Progenitor cell of endocrine pancreas (in vitro differentiated cells): ENCODE measurements at regions not wholly inside any gene's neighbourhood (a gene's known extent, or its start where the extent isn't known, plus 50 kb on each side); places are given as distances from the start of the nearest gene placed in this dataset.

Source experiments
- DNase-seq: peaks from one replicate; pipeline ENCODE4 v3.0.0; 2021; ENCODE audit warnings: low spot score; ENCODE audit not compliant: unreplicated experiment
- H3K27ac Mint-ChIP-seq: 2 replicates; pipeline ENCODE4 v1.8.0; 2021; ENCODE audit warnings: mild to moderate bottlenecking, moderate library complexity, mixed read lengths
- H3K27me3 Mint-ChIP-seq: 2 replicates; pipeline ENCODE4 v1.8.0; 2021; ENCODE audit warnings: mixed read lengths
- H3K36me3 Mint-ChIP-seq: 2 replicates; pipeline ENCODE4 v1.8.0; 2022; ENCODE audit warnings: mixed read lengths; ENCODE audit not compliant: insufficient read depth
- H3K4me1 Mint-ChIP-seq: 2 replicates; pipeline ENCODE4 v1.8.0; 2021; ENCODE audit warnings: low read depth, mixed read lengths
- H3K4me3 Mint-ChIP-seq: 2 replicates; pipeline ENCODE4 v1.8.0; 2021; ENCODE audit warnings: low read depth, mild to moderate bottlenecking, moderate library complexity, mixed read lengths
- H3K9me3 Mint-ChIP-seq: 2 replicates; pipeline ENCODE4 v1.8.0; 2021; ENCODE audit warnings: low read depth, mixed read lengths
- TF ChIP-seq, protein P1 (sequence below): fragments of 200-600 bp; sonication (generic); IDR thresholded peaks from one replicate; pipeline ENCODE4 v1.5.0; 2021; ENCODE audit warnings: antibody characterized with exemption, mild to moderate bottlenecking; ENCODE audit not compliant: unreplicated experiment

DNA sequence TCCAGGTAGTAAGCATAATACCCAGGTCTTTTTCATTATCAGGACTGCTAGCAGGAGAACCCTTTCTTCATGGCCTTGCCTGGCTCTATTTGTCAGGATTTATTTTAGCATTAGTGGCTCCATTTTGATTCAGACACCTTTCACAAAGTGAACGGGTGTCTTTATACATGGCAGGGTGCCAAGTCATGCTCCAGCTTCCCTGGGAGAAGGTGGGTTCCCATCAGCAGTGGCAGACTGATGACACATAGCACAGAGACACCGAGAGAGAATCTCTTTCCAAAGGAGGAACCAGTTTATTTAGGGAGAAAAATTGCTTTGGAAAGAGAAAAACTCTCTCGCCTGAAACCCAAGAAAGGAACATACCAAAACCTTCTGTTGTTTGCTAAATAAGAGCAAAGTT, 135.3 kb upstream of the TMTC4 start:
- no peaks in the 10 kb centered on the region for H3K36me3 Mint-ChIP-seq
- H3K27me3 Mint-ChIP-seq: no peaks in the 10 kb centered on the region
- no peak overlapping the region for H3K27ac Mint-ChIP-seq
- TF ChIP-seq, protein P1, sequence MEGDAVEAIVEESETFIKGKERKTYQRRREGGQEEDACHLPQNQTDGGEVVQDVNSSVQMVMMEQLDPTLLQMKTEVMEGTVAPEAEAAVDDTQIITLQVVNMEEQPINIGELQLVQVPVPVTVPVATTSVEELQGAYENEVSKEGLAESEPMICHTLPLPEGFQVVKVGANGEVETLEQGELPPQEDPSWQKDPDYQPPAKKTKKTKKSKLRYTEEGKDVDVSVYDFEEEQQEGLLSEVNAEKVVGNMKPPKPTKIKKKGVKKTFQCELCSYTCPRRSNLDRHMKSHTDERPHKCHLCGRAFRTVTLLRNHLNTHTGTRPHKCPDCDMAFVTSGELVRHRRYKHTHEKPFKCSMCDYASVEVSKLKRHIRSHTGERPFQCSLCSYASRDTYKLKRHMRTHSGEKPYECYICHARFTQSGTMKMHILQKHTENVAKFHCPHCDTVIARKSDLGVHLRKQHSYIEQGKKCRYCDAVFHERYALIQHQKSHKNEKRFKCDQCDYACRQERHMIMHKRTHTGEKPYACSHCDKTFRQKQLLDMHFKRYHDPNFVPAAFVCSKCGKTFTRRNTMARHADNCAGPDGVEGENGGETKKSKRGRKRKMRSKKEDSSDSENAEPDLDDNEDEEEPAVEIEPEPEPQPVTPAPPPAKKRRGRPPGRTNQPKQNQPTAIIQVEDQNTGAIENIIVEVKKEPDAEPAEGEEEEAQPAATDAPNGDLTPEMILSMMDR: no peak
- no peak overlapping the region for H3K4me3 Mint-ChIP-seq
- DNase-seq: no peak
- H3K9me3 Mint-ChIP-seq: no peaks in the 10 kb centered on the region
- H3K4me1 Mint-ChIP-seq: peaks cover 3% of the 10 kb centered on the region

DNA sequence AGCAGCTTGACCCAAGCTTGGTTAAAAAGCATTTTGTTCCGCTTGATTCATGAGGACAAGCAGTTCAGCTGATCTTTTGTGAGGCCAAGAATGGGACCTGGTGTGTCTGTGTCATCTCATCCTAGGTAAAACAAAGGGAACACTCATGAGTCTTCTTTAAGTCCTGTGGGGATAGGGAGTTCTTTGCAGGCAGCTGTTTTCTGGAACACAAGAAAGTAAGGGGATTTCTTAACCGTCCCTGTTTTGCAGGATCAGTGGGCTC, 134.5 kb upstream of the TMTC4 start:
- no peak overlapping the region for H3K4me3 Mint-ChIP-seq
- no peaks in the 10 kb centered on the region for H3K27me3 Mint-ChIP-seq
- DNase-seq: no peak
- no peaks in the 10 kb centered on the region for H3K36me3 Mint-ChIP-seq
- peaks cover 3% of the 10 kb centered on the region for H3K4me1 Mint-ChIP-seq
- no peak overlapping the region for H3K27ac Mint-ChIP-seq
- TF ChIP-seq, protein P1: no peak
- H3K9me3 Mint-ChIP-seq: no peaks in the 10 kb centered on the region

DNA sequence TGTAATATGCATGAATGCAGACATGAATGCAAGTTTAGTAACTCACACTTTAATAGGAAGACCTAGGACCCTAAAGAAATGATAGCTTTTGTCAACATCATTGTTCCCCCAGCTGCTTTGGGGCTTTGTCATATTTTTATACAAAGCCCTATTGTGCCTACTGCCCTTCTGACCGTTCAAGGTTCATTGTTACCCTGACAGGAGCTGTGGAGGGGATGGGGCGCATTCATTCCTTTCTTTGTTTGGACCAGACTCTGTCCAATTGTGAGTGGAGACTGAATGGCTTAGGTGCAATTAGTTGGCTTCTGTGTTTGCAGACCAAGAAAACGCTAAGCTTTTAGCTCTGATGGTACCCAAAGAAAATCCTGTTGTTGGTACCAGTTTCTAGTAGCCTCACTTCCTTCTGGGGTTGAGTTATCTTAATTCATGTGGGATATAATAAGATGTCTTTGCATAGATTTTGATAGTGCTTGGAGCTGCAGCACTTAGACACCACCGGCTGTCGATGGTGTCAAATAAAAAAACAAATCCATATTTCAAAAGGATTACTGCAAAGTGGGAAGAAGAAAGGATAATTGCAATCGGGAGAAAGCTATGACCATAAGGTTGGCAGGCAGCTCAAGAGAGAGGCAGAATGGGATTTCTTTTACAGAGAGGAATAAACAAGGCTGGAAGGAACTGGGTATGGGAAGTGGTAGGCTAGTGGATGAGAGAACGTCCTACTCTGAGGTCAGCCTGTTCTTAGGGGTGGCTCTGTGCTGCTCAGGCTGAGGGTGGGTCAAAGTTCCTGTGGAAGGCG, 133.9 kb upstream of the TMTC4 start:
- Mint-ChIP-seq H3K4me1 (peaks cover 3% of the 10 kb centered on the region), H3K27me3 (no peaks in the 10 kb centered on the region), H3K27ac (no peak overlapping the region), H3K9me3 (no peaks in the 10 kb centered on the region), H3K4me3 (no peak overlapping the region), H3K36me3 (no peaks in the 10 kb centered on the region)
- TF ChIP-seq, protein P1: no peak
- DNase-seq: no peak

DNA sequence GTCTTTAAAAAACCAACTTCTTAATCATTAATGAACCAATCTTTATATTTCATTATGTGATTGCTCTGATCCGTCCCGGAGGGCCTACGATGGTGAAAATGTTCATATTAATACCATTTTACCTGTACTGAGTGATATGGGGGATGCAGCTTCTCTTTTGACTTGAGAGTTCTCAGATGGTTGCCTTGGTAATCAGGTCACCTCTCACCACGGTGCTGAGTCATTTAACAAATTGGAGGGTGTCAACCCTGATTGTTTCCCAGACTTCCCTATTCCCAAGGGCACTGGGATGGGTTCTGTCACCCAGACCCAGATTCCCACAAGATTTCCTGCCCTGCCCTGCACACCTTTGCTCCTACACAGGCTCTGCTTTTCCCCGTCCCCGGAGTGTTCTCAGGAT, 128.5 kb upstream of the TMTC4 start:
- no peaks in the 10 kb centered on the region for H3K36me3 Mint-ChIP-seq
- H3K9me3 Mint-ChIP-seq: no peaks in the 10 kb centered on the region
- H3K4me3 Mint-ChIP-seq: no peak overlapping the region
- DNase-seq: no peak
- TF ChIP-seq, protein P1: no peak
- H3K27me3 Mint-ChIP-seq: no peaks in the 10 kb centered on the region
- no peak overlapping the region for H3K27ac Mint-ChIP-seq
- peaks cover 14% of the 10 kb centered on the region for H3K4me1 Mint-ChIP-seq

DNA sequence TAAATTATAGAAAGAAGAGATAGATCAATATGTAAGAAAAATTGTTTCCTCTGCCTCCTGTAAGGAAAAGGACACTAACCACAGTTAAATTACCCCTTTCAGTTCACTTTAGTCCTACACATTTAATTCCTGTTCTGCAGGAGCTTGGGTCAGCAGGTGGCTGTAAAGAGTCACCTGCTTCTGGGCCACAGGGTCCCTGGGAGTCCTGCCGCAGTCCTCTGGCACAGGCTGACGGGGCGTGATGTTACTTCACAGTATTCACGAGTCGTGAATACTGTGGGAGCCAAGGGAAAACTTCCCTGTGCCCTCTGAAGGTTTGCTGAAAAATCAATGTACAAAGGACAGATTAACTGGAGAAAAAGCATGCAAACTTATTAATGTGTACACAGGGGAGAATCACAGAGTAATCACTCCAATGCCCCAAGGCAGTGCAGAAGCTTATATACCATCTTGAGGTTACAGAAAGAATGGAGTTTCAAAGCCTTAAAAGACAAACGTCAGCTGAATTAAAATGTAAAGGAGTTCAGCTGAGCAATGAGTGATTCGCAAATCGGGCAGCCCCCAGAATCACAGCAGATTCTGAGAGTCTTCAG, 125.8 kb upstream of the TMTC4 start:
- Mint-ChIP-seq H3K36me3 (no peaks in the 10 kb centered on the region), H3K27me3 (no peaks in the 10 kb centered on the region), H3K4me3 (no peak overlapping the region), H3K9me3 (peaks cover 9% of the 10 kb centered on the region), H3K27ac (no peak overlapping the region), H3K4me1 (peaks cover 16% of the 10 kb centered on the region)
- TF ChIP-seq, protein P1: no peak
- no peak for DNase-seq
